A204.1 (cell line): ENCODE measurements at regions not wholly inside any gene's neighbourhood (a gene's known extent, or its start where the extent isn't known, plus 50 kb on each side); places are given as distances from the start of the nearest gene placed in this dataset.

ENCODE experiments used
- FAIRE-seq: peaks from 2 replicates; lab custom pipeline; 2012; peaks lifted over from hg19 to GRCh38; lab: Jason Lieb, UNC

DNA sequence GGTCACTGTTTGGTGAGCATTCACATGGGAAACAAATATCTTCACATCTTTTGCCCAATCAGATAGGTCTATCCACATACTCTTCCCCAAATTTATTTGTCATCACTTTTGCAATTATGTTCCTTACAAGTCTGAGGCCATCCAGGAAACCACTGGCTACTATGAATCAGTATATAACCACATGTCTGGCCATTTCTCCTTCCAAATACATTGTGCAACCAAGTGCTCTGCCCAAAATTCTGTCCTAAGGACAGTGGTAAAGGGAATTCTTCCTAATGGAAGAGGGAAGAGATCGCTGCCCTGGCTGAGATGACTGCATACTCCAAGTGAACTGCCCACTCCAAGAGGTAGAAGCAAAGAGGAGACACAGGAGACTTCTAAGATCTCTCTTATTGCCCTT lies 148.9 kb upstream of the MAX start:
- FAIRE-seq = no peak

- no peak for FAIRE-seq
Measured at GRCh38 chr14:65252482-65253255, 150.4 kb upstream of the MAX start.

DNA sequence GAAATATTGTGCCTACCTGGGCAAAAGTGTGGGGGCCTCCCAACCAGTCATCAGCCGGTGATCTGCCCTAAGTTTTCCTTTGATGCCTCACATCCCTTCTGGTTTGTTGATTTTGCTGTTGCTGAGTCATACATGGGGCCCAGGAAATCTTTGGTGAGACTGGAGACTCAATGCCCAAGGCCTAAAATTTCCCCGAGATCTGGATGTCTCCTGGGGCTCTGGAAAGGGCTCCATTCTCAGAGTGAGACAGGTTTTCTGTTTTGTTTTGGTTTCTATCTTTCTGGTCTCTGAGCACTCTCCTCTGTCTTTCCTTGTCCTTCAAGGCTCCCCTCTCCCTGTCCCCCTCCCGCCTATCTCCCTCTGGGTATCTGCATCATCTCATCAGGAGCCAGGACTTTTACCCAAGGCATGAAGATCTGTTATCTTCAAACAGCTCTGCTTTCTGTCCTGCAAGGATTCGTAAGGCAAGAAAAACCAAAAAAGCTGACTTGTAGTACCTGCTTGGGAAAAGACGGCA lies 152.8 kb upstream of the MAX start:
- FAIRE-seq = no peak

DNA sequence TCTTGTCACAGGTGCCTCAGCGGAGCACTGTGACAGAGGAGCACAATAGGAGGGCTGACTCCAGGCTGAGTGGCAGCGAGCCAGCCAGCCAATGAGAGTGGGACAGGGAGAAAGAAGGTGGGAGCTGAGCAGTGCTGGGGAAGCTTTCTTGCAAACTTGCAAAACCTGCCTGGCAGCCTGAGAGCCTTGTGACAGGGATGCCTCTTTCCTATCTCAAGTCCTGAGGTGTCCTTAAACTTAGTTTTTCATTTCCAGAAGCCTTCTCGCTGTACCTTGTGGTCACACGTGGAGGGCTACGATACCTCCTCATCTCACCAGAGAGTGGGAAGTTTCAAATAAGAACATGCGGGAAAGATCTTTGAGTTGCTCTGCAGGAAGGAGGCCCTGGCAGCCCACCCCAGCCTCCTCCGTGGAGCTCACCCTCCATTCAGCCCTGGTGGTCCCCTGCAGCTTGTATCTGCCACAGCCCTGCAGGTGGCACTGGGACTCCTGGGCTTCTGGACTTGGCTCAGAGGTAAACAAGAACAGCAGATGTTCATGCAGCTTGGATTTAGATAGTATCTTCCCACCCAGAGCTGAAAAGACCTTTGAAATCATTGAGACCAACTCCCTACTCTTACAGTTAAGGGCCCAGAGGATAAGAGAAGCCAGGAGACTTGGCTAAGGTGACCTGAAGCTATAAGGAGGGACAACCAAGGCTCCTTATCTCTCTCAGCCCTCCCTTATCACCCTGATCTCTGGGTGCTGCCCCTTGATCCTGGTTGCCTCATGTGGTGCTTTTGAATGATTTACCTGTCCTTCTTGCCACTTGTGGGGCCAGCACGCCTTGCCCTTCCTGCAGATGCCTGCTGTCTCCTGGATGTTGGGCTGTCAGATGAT lies 153.5 kb upstream of the MAX start:
- FAIRE-seq = no peak

- no peak for FAIRE-seq
Measured at GRCh38 chr14:65256714-65257113, 154.4 kb upstream of the MAX start.

DNA sequence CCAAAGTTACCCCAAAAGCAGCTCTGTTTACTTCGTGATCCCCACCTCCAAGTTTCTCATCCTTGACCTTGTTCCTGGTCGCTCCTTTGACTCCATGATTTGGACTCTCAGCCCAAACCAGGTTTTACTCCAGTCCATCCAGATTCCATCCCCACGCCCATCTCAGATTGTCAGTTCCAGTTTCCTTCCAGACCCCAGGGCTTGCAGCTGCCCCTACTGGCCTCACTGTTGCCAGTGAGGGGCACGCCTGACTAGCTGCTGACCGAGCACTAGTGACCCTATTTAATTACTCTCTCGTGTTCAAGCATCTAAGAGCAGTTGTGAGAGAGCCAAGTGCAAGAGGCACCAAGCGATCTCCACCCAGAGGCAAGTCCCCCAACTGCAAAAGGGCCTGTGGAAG lies 155.1 kb upstream of the FUT8 start:
- FAIRE-seq = no peak

GRCh38 chr14:65258391-65258790 lies 154.1 kb upstream of the FUT8 start:
- no peak for FAIRE-seq

DNA sequence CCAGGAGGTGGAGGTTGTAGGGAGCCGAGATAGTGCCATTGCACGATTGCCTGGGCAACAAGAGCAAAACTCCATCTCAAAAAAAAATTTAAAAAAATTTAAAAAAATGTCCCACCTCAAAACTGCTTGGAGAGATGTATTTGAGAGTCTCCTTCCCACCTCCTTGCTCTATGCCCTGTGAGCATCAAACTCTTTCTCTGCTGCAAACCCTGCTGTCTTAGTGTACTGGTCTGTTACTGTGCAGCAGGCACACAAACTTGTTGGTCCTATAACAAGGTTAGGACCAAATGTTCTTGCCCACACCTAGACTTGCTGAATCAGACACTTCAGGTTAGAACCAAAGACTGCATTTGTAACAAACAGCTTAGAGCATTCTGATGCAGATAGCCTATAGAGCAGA lies 153.5 kb upstream of the FUT8 start:
- FAIRE-seq = no peak

- no peak for FAIRE-seq
Measured at GRCh38 chr14:65260786-65261185, 151.7 kb upstream of the FUT8 start.

- no peak for FAIRE-seq
Measured at GRCh38 chr14:65261425-65261920, 151.1 kb upstream of the FUT8 start.

GRCh38 chr14:65261946-65262345 lies 150.6 kb upstream of the FUT8 start:
- no peak for FAIRE-seq

DNA sequence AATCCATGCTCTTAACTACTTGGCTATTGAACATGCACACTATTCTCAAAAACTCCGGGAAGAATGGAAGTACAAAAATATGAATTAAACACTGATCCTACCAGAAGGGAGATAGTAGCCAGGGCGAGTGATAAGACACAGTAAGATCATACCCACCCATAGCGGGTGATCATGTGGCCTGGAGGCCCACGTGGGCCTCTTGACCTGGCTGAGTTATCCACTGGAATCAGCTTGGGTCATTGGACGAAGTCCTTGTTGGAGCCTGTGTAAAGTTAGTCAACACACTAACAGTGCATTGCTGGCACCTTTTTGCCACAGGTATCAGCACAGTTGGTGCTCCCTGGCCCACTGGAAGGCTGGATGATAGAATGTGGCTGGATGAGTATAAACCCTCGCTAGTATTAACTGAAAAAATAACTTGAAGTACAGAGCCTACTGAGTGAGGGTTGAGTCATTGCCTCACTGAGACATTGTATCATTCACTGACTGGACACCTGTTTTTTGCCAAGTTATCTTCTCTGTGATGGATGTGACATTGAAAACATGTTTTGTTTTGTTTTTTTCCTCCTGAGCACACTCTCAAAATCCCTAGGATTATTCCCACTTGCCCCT lies 149.2 kb upstream of the FUT8 start:
- FAIRE-seq = no peak

- FAIRE-seq = no peak
Measured at GRCh38 chr14:65267856-65268255, 144.7 kb upstream of the FUT8 start.

- FAIRE-seq = no peak
Measured at GRCh38 chr14:65268594-65268993, 143.9 kb upstream of the FUT8 start.

DNA sequence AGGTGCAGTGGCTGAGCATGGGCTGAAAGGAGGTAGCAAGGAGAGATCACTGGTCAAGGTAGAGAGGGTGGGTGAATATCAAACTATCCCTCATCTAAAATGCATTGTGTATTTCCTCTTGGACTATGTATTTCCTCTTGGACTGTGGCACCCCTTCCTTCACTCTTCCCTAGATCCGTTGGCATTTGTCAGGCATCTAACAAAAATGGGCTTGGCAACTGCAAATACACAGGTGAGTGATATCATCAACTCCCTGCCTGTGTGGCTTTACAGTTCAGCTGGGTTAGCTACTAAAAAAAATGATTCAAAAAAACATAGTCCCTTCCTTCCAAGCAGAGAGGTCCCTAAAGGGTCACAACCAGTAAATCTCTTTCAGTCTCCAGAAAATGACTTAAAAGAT lies 142.8 kb upstream of the FUT8 start:
- no peak for FAIRE-seq

DNA sequence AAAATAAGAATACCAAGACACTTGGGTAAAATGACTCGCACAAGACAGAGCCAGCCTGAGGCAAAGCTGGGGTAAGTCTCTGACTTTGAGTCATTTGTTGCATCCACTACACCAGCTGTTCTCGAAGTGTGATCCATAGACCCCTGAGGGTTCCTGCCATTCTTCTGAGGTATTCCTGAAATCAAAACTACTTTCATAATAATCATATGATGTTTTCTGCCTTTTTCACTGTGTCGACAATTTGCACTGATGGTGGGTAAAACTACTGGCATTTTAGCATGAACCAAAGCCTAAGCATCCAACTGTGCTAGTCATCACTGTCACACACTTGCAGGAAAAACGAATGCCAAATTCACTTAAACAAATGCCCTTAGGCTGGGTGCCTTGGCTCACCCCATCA lies 135.5 kb upstream of the FUT8 start:
- no peak for FAIRE-seq

GRCh38 chr14:65277580-65278270 lies 134.8 kb upstream of the FUT8 start:
- no peak for FAIRE-seq

GRCh38 chr14:65278589-65278988 lies 133.9 kb upstream of the FUT8 start:
- no peak for FAIRE-seq

DNA sequence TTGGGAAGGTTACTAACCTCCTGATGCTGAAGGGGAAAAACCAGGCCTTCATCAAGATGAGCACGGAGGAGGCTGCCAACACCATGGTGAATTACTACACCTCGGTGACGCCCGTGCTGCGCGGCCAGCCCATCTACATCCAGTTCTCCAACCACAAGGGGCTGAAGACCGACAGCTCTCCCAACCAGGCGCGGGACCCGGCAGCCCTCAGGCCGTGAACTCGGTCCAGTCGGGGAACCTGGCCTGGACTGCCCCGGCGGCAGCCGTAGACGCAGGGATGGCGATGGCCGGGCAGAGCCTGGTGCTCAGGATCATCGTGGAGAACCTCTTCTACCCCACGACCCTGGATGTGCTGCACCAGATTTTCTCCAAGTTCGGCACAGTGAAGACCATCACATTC lies 133.0 kb upstream of the FUT8 start:
- no peak for FAIRE-seq

DNA sequence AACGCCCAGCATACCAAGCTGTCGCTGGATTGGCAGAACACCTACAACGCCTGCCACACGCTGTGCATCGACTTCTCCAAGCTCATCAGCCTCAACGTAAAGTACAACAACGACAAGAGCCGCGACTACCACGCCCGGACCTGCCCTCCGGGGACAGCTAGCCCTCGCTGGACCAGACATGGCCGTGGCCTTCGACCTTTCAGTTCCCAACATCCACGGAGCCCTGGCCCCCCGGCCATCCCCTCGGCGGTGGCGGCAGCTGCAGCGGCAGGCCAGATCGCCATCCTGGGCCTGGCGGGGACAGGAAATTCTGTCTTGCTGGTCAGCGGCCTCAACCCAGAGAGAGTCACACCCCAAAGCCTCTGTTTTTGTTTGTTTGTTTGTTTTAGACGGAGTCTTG lies 132.6 kb upstream of the FUT8 start:
- no peak for FAIRE-seq

DNA sequence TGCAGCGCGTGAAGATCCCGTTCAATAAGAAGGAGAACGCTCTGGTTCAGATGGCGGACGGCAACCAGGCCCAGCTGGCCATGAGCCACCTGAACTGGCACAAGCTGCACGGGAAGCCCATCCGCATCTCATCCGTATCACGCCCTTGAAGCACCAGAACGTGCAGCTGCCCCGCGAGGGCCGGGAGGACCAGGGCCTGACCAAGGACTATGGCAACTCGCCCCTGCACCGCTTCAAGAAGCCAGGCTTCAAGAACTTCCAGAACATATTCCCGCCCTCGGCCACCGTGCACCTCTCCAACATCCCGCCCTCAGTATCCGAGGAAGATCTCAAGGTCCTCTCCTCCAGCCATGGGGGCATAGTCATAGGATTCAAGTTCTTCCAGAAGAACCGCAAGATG lies 131.9 kb upstream of the FUT8 start:
- no peak for FAIRE-seq
